ENCODE measurements at regions not wholly inside any gene's neighbourhood (a gene's known extent, or its start where the extent isn't known, plus 50 kb on each side); places are given as distances from the start of the nearest gene placed in this dataset.
A peak's percentile ranks its signal among the peaks of the same experiment; 100 is the strongest.

- H3K9me3 ChIP-seq (ENCODE audit: control insufficient read depth, low read length), result no peaks in the 10 kb centered on the region
- no peak overlapping the region for H3K27ac ChIP-seq (ENCODE audit: low read length)
- WGBS, result 87% methylated on average over 5 of the region's 5 CpGs
- DNase-seq (no peak), ATAC-seq (no peak)
- H3K4me3 ChIP-seq (ENCODE audit: low read length), result no peak overlapping the region
- H3K27me3 ChIP-seq (ENCODE audit: control insufficient read depth, insufficient read depth), result no peaks in the 10 kb centered on the region
- H3K4me1 ChIP-seq (ENCODE audit: control insufficient read depth, insufficient read depth, low read length), result no peaks in the 10 kb centered on the region
- intact Hi-C loops (cut with DNase I), result no loop called here
Measured at GRCh38 chr10:44766631-44767030, 144.5 kb upstream of the TMEM72 start.

- intact Hi-C loops (cut with DNase I), result no loop called here
- no peak overlapping the region for H3K4me3 ChIP-seq (ENCODE audit: low read length)
- H3K27ac ChIP-seq (ENCODE audit: low read length), result no peak overlapping the region
- ATAC-seq (no peak), DNase-seq (no peak)
- no peaks in the 10 kb centered on the region for H3K9me3 ChIP-seq (ENCODE audit: control insufficient read depth, low read length)
- H3K27me3 ChIP-seq (ENCODE audit: control insufficient read depth, insufficient read depth), result no peaks in the 10 kb centered on the region
- 82% methylated on average over 1 of the region's 1 CpG for WGBS
- no peaks in the 10 kb centered on the region for H3K4me1 ChIP-seq (ENCODE audit: control insufficient read depth, insufficient read depth, low read length)
Measured at GRCh38 chr10:44769450-44769849, 141.7 kb upstream of the TMEM72 start.

- DNase-seq, result no peak
- no peak overlapping the region for H3K4me3 ChIP-seq (ENCODE audit: low read length)
- 63% methylated on average over 2 of the region's 2 CpGs for WGBS
Measured at GRCh38 chr10:44771233-44771995, 139.7 kb upstream of the TMEM72 start.

GRCh38 chr10:44773565-44773964 is 137.6 kb upstream of the TMEM72 start:
- H3K4me1 ChIP-seq (ENCODE audit: control insufficient read depth, insufficient read depth, low read length), result peaks cover 2% of the 10 kb centered on the region
- ATAC-seq (no peak), DNase-seq (no peak)
- intact Hi-C loops (cut with DNase I), result no loop called here
- H3K9me3 ChIP-seq (ENCODE audit: control insufficient read depth, low read length), result no peaks in the 10 kb centered on the region
- H3K4me3 ChIP-seq (ENCODE audit: low read length), result no peak overlapping the region
- WGBS, result 90% methylated on average over 19 of the region's 19 CpGs
- no peaks in the 10 kb centered on the region for H3K27me3 ChIP-seq (ENCODE audit: control insufficient read depth, insufficient read depth)
- H3K27ac ChIP-seq (ENCODE audit: low read length), result no peak overlapping the region

More at GRCh38 chr10:44771233-44771995, 139.7 kb upstream of the TMEM72 start:
- ATAC-seq, result no peak
- Histone ChIP-seq H3K27ac (ENCODE audit: low read length) (no peak overlapping the region), H3K9me3 (ENCODE audit: control insufficient read depth, low read length) (no peaks in the 10 kb centered on the region), H3K27me3 (ENCODE audit: control insufficient read depth, insufficient read depth) (no peaks in the 10 kb centered on the region), H3K4me1 (ENCODE audit: control insufficient read depth, insufficient read depth, low read length) (peaks cover 2% of the 10 kb centered on the region)
- intact Hi-C loops (cut with DNase I), result no loop called here

- no peak for DNase-seq
- ATAC-seq, result no peak
- H3K27me3 ChIP-seq (ENCODE audit: control insufficient read depth, insufficient read depth), result no peaks in the 10 kb centered on the region
- H3K4me1 ChIP-seq (ENCODE audit: control insufficient read depth, insufficient read depth, low read length), result peaks cover 2% of the 10 kb centered on the region
- H3K4me3 ChIP-seq (ENCODE audit: low read length), result no peak overlapping the region
- no peak overlapping the region for H3K27ac ChIP-seq (ENCODE audit: low read length)
- intact Hi-C loops (cut with DNase I), result no loop called here
- no peaks in the 10 kb centered on the region for H3K9me3 ChIP-seq (ENCODE audit: control insufficient read depth, low read length)
- 58% methylated on average over 4 of the region's 4 CpGs for WGBS
Measured at GRCh38 chr10:44774676-44775401, 136.3 kb upstream of the TMEM72 start.

- no peak for DNase-seq
- intact Hi-C loops (cut with DNase I), result no loop called here
- Histone ChIP-seq H3K4me1 (ENCODE audit: control insufficient read depth, insufficient read depth, low read length) (peaks cover 2% of the 10 kb centered on the region), H3K9me3 (ENCODE audit: control insufficient read depth, low read length) (no peaks in the 10 kb centered on the region), H3K27me3 (ENCODE audit: control insufficient read depth, insufficient read depth) (no peaks in the 10 kb centered on the region), H3K4me3 (ENCODE audit: low read length) (no peak overlapping the region), H3K27ac (ENCODE audit: low read length) (no peak overlapping the region)
- 92% methylated on average over 6 of the region's 6 CpGs for WGBS
- ATAC-seq, result no peak
Measured at GRCh38 chr10:44775402-44775741, 135.8 kb upstream of the TMEM72 start.

- intact Hi-C loops (cut with DNase I), result no loop called here
- H3K27me3 ChIP-seq (ENCODE audit: control insufficient read depth, insufficient read depth), result no peaks in the 10 kb centered on the region
- no peak overlapping the region for H3K27ac ChIP-seq (ENCODE audit: low read length)
- 35% methylated on average over 3 of the region's 3 CpGs for WGBS
- no peak overlapping the region for H3K4me3 ChIP-seq (ENCODE audit: low read length)
- H3K9me3 ChIP-seq (ENCODE audit: control insufficient read depth, low read length), result no peaks in the 10 kb centered on the region
- DNase-seq (no peak), ATAC-seq (no peak)
- peaks cover 2% of the 10 kb centered on the region for H3K4me1 ChIP-seq (ENCODE audit: control insufficient read depth, insufficient read depth, low read length)
Measured at GRCh38 chr10:44776181-44776580, 135.0 kb upstream of the TMEM72 start.

- no peaks in the 10 kb centered on the region for H3K9me3 ChIP-seq (ENCODE audit: control insufficient read depth, low read length)
- DNase-seq, result peak in 1 of 3 donors; percentile 39
- 84% methylated on average over 7 of the region's 7 CpGs for WGBS
- no peak for ATAC-seq
- no peaks in the 10 kb centered on the region for H3K27me3 ChIP-seq (ENCODE audit: control insufficient read depth, insufficient read depth)
- H3K27ac ChIP-seq (ENCODE audit: low read length), result no peak overlapping the region
- no peak overlapping the region for H3K4me3 ChIP-seq (ENCODE audit: low read length)
- peaks cover 2% of the 10 kb centered on the region for H3K4me1 ChIP-seq (ENCODE audit: control insufficient read depth, insufficient read depth, low read length)
- intact Hi-C loops (cut with DNase I), result no loop called here
Measured at GRCh38 chr10:44779511-44779910, 131.6 kb upstream of the TMEM72 start.

GRCh38 chr10:44780426-44780825 is 130.7 kb upstream of the TMEM72 start:
- Histone ChIP-seq H3K9me3 (ENCODE audit: control insufficient read depth, low read length) (no peaks in the 10 kb centered on the region), H3K27ac (ENCODE audit: low read length) (no peak overlapping the region), H3K4me3 (ENCODE audit: low read length) (no peak overlapping the region), H3K4me1 (ENCODE audit: control insufficient read depth, insufficient read depth, low read length) (peaks cover 2% of the 10 kb centered on the region), H3K27me3 (ENCODE audit: control insufficient read depth, insufficient read depth) (no peaks in the 10 kb centered on the region)
- DNase-seq, result no peak
- ATAC-seq, result peak; percentile 51 to 61
- 67% methylated on average over 2 of the region's 2 CpGs for WGBS
- intact Hi-C loops (cut with DNase I), result no loop called here

GRCh38 chr10:44781131-44781530 is 130.0 kb upstream of the TMEM72 start:
- Histone ChIP-seq H3K4me1 (ENCODE audit: control insufficient read depth, insufficient read depth, low read length) (no peaks in the 10 kb centered on the region), H3K4me3 (ENCODE audit: low read length) (no peak overlapping the region), H3K27ac (ENCODE audit: low read length) (no peak overlapping the region), H3K27me3 (ENCODE audit: control insufficient read depth, insufficient read depth) (no peaks in the 10 kb centered on the region), H3K9me3 (ENCODE audit: control insufficient read depth, low read length) (no peaks in the 10 kb centered on the region)
- intact Hi-C loops (cut with DNase I), result no loop called here
- ATAC-seq (no peak), DNase-seq (no peak)

GRCh38 chr10:44786286-44786850 is 124.8 kb upstream of the TMEM72 start:
- Histone ChIP-seq H3K4me3 (ENCODE audit: low read length) (no peak overlapping the region), H3K27me3 (ENCODE audit: control insufficient read depth, insufficient read depth) (no peaks in the 10 kb centered on the region), H3K27ac (ENCODE audit: low read length) (no peak overlapping the region), H3K4me1 (ENCODE audit: control insufficient read depth, insufficient read depth, low read length) (no peaks in the 10 kb centered on the region), H3K9me3 (ENCODE audit: control insufficient read depth, low read length) (no peaks in the 10 kb centered on the region)
- ATAC-seq (peak; percentile 65 to 73), DNase-seq (peak in 1 of 3 donors; percentile 26)
- WGBS, result 60% methylated on average over 7 of the region's 7 CpGs
- intact Hi-C loops (cut with DNase I), result no loop called here

Measured in right cardiac atrium (tissue), 5 donors.